ENCODE measurements at regions not wholly inside any gene's neighbourhood (a gene's known extent, or its start where the extent isn't known, plus 50 kb on each side); places are given as distances from the start of the nearest gene placed in this dataset.

GRCh38 chr15:31456354-31457060 is 129.9 kb downstream of the KLF13 start:
- DNase-seq, result no peak
- 84% methylated on average over 8 of the region's 8 CpGs for WGBS

GRCh38 chr15:31457161-31457560 is 130.5 kb downstream of the KLF13 start:
- H3K27ac ChIP-seq (ENCODE audit: low read length), result no peak overlapping the region
- intact Hi-C loops (cut with DNase I), result no loop called here
- H3K4me1 ChIP-seq (ENCODE audit: control insufficient read depth, insufficient read depth, low read length), result peaks cover 2% of the 10 kb centered on the region
- no peak overlapping the region for H3K4me3 ChIP-seq (ENCODE audit: low read length)
- H3K27me3 ChIP-seq (ENCODE audit: control insufficient read depth, insufficient read depth), result no peaks in the 10 kb centered on the region
- no peak for ATAC-seq
- no peaks in the 10 kb centered on the region for H3K9me3 ChIP-seq (ENCODE audit: control insufficient read depth, low read length)
- WGBS, result 72% methylated on average over 5 of the region's 5 CpGs
- no peak for DNase-seq

More at GRCh38 chr15:31456354-31457060, 129.9 kb downstream of the KLF13 start:
- no peaks in the 10 kb centered on the region for H3K27me3 ChIP-seq (ENCODE audit: control insufficient read depth, insufficient read depth)
- no peak overlapping the region for H3K4me3 ChIP-seq (ENCODE audit: low read length)
- no peak overlapping the region for H3K27ac ChIP-seq (ENCODE audit: low read length)
- ATAC-seq, result peak in 1 of 2 donors; percentile 22
- intact Hi-C loops (cut with DNase I), result no loop called here
- no peaks in the 10 kb centered on the region for H3K9me3 ChIP-seq (ENCODE audit: control insufficient read depth, low read length)
- peaks cover 2% of the 10 kb centered on the region for H3K4me1 ChIP-seq (ENCODE audit: control insufficient read depth, insufficient read depth, low read length)

- Histone ChIP-seq H3K27ac (ENCODE audit: low read length) (no peak overlapping the region), H3K4me1 (ENCODE audit: control insufficient read depth, insufficient read depth, low read length) (peaks cover 2% of the 10 kb centered on the region), H3K9me3 (ENCODE audit: control insufficient read depth, low read length) (no peaks in the 10 kb centered on the region), H3K27me3 (ENCODE audit: control insufficient read depth, insufficient read depth) (no peaks in the 10 kb centered on the region), H3K4me3 (ENCODE audit: low read length) (no peak overlapping the region)
- 67% methylated on average over 11 of the region's 11 CpGs for WGBS
- ATAC-seq (peak; percentile 47 to 82), DNase-seq (peak in 2 of 3 donors; percentile 38 to 80)
- intact Hi-C loops (cut with DNase I), result no loop called here
These were observed 131.2 kb downstream of the KLF13 start for GRCh38 chr15:31457631-31458526.

- ATAC-seq (no peak), DNase-seq (no peak)
- H3K9me3 ChIP-seq (ENCODE audit: control insufficient read depth, low read length), result no peaks in the 10 kb centered on the region
- H3K4me3 ChIP-seq (ENCODE audit: low read length), result no peak overlapping the region
- intact Hi-C loops (cut with DNase I), result no loop called here
- no peaks in the 10 kb centered on the region for H3K27me3 ChIP-seq (ENCODE audit: control insufficient read depth, insufficient read depth)
- no peak overlapping the region for H3K27ac ChIP-seq (ENCODE audit: low read length)
- 66% methylated on average over 9 of the region's 9 CpGs for WGBS
- peaks cover 2% of the 10 kb centered on the region for H3K4me1 ChIP-seq (ENCODE audit: control insufficient read depth, insufficient read depth, low read length)
These were observed 132.2 kb downstream of the KLF13 start for GRCh38 chr15:31458596-31459399.

GRCh38 chr15:31459400-31459748 is 132.7 kb downstream of the KLF13 start:
- no peak for ATAC-seq
- intact Hi-C loops (cut with DNase I), result no loop called here

GRCh38 chr15:31461375-31461774 is 134.7 kb downstream of the KLF13 start:
- Histone ChIP-seq H3K27me3 (ENCODE audit: control insufficient read depth, insufficient read depth) (no peaks in the 10 kb centered on the region), H3K27ac (ENCODE audit: low read length) (no peak overlapping the region), H3K4me3 (ENCODE audit: low read length) (no peak overlapping the region), H3K9me3 (ENCODE audit: control insufficient read depth, low read length) (no peaks in the 10 kb centered on the region), H3K4me1 (ENCODE audit: control insufficient read depth, insufficient read depth, low read length) (peaks cover 2% of the 10 kb centered on the region)
- ATAC-seq, result peak in 1 of 2 donors; percentile 25
- WGBS, result 79% methylated on average over 5 of the region's 5 CpGs
- DNase-seq, result no peak
- intact Hi-C loops (cut with DNase I), result no loop called here

More at GRCh38 chr15:31459400-31459748, 132.7 kb downstream of the KLF13 start:
- no peak for DNase-seq
- Histone ChIP-seq H3K9me3 (ENCODE audit: control insufficient read depth, low read length) (no peaks in the 10 kb centered on the region), H3K27me3 (ENCODE audit: control insufficient read depth, insufficient read depth) (no peaks in the 10 kb centered on the region), H3K27ac (ENCODE audit: low read length) (no peak overlapping the region), H3K4me1 (ENCODE audit: control insufficient read depth, insufficient read depth, low read length) (peaks cover 2% of the 10 kb centered on the region), H3K4me3 (ENCODE audit: low read length) (no peak overlapping the region)
- WGBS, result 95% methylated on average over 1 of the region's 1 CpG

GRCh38 chr15:31461911-31462480 is 135.4 kb downstream of the KLF13 start:
- H3K4me1 ChIP-seq (ENCODE audit: control insufficient read depth, insufficient read depth, low read length), result peaks cover 2% of the 10 kb centered on the region
- intact Hi-C loops (cut with DNase I), result no loop called here
- no peaks in the 10 kb centered on the region for H3K9me3 ChIP-seq (ENCODE audit: control insufficient read depth, low read length)
- WGBS, result 72% methylated on average over 9 of the region's 9 CpGs
- H3K27ac ChIP-seq (ENCODE audit: low read length), result no peak overlapping the region
- ATAC-seq (no peak), DNase-seq (no peak)
- no peaks in the 10 kb centered on the region for H3K27me3 ChIP-seq (ENCODE audit: control insufficient read depth, insufficient read depth)
- no peak overlapping the region for H3K4me3 ChIP-seq (ENCODE audit: low read length)

- Histone ChIP-seq H3K4me3 (ENCODE audit: low read length) (no peak overlapping the region), H3K4me1 (ENCODE audit: control insufficient read depth, insufficient read depth, low read length) (no peaks in the 10 kb centered on the region), H3K9me3 (ENCODE audit: control insufficient read depth, low read length) (no peaks in the 10 kb centered on the region), H3K27me3 (ENCODE audit: control insufficient read depth, insufficient read depth) (no peaks in the 10 kb centered on the region), H3K27ac (ENCODE audit: low read length) (no peak overlapping the region)
- intact Hi-C loops (cut with DNase I), result no loop called here
- ATAC-seq, result no peak
- 74% methylated on average over 8 of the region's 8 CpGs for WGBS
- no peak for DNase-seq
These were observed 137.0 kb downstream of the KLF13 start for GRCh38 chr15:31463521-31464102.

- no peak overlapping the region for H3K4me3 ChIP-seq (ENCODE audit: low read length)
- ATAC-seq, result no peak
- intact Hi-C loops (cut with DNase I), result no loop called here
These were observed 137.8 kb downstream of the KLF13 start for GRCh38 chr15:31464216-31465082.

More at GRCh38 chr15:31464216-31465082, 137.8 kb downstream of the KLF13 start:
- WGBS, result 81% methylated on average over 13 of the region's 13 CpGs
- Histone ChIP-seq H3K4me1 (ENCODE audit: control insufficient read depth, insufficient read depth, low read length) (no peaks in the 10 kb centered on the region), H3K27me3 (ENCODE audit: control insufficient read depth, insufficient read depth) (no peaks in the 10 kb centered on the region), H3K27ac (ENCODE audit: low read length) (no peak overlapping the region), H3K9me3 (ENCODE audit: control insufficient read depth, low read length) (no peaks in the 10 kb centered on the region)
- DNase-seq, result no peak

Measured in right cardiac atrium (tissue), 5 donors.